ENCODE measurements at regions not wholly inside any gene's neighbourhood (a gene's known extent, or its start where the extent isn't known, plus 50 kb on each side); places are given as distances from the start of the nearest gene placed in this dataset.

DNA sequence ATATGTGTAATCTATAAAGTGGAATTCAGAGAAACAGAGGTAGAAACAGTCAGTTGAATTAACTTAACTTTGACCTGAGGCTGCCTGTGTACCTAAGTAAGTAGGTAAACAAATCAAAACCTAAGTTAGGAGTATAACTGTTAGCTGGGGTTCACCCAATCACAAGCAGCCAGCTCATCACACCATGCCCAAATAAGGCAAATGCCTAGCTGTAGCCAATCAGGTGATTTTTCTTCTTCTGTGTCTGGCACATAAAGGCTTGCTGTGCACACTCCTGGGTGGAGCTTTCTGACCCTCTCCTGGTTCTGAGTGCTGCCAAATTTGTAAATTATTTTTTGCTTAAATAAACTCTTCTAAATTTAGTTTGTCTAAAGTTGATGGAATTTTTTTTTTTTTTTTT is 54.7 kb upstream of the TRIM39 start:
- no peak for DNase-seq

DNA sequence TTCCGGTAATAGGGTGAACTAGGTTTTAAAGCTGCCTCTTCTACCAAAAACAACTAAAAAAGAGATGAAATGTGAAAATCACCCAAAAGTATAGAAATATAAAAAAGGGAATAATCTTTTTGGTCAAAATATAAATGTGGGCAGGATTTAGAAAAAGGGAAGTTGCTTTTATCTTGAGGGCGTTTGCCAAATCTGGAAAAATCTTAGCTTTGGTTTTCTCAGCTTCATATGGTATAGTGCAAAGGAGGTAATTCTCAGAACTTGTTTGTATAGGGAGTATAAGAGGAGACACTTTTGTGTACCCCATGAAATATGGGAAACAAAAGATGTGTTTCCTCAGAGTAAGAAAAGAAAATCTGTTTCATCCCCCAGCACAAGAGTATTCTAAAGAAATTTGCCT is 54.2 kb upstream of the TRIM26 start:
- no peak for DNase-seq

GRCh38 chr6:30265594-30265993 is 52.4 kb upstream of the TRIM26 start:
- DNase-seq = no peak

DNA sequence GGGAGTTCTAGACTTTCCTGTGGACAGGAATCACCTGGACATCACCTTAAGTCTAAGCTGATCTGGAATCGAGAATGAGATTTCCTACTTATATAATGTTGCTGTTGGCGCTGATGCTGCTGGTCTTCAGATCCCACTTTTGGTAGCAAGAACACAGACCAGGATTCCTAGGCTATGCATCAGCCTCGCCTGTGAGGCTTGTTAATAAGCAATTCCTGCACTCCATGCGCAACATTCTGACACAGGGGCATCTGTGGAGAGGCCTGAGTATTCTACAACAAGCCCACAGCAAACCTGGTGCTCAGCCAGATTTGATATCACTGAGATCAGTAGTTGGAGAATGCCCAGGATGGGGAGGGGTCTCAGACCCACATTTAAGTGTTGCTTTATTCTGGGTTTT is 52.0 kb upstream of the TRIM26 start:
- no peak for DNase-seq

- DNase-seq = peak; percentile 12
Observed at GRCh38 chr6:30264743-30265142, 51.5 kb upstream of the TRIM26 start.

GRCh38 chr6:30263734-30264133 is 50.5 kb upstream of the TRIM26 start:
- no peak for DNase-seq
